Activated naive CD4-positive, alpha-beta T cell treated with anti-CD3 and anti-CD28 coated beads, Interleukin-2, amount 10 ng/mL, durations not matched to agents 7 days and 5 days (primary cell): ENCODE measurements at regions not wholly inside any gene's neighbourhood (a gene's known extent, or its start where the extent isn't known, plus 50 kb on each side); places are given as distances from the start of the nearest gene placed in this dataset.

Source experiments
- CTCF ChIA-PET: fragments of 350-600 bp; sonication (Branson Sonifier 250); formaldehyde crosslinking; loops from one replicate; lab custom pipeline; 2021; ENCODE audit warnings: antibody characterized with exemption; lab: Charles Lee
- DNase-seq: peaks from one replicate; pipeline ENCODE4 v3.0.0-alpha.2; 2020
- H3K27ac Mint-ChIP-seq: one replicate; pipeline ENCODE4 v1.8.0; 2021; ENCODE audit warnings: mild to moderate bottlenecking, moderate library complexity, mixed read lengths
- H3K27me3 Mint-ChIP-seq: one replicate; pipeline ENCODE4 v1.8.0; 2021; ENCODE audit warnings: mild to moderate bottlenecking, mixed read lengths
- H3K36me3 Mint-ChIP-seq: one replicate; pipeline ENCODE4 v1.8.0; 2021; ENCODE audit warnings: mixed read lengths
- H3K4me1 Mint-ChIP-seq: one replicate; pipeline ENCODE4 v1.8.0; 2021; ENCODE audit warnings: mixed read lengths
- H3K4me3 Mint-ChIP-seq: one replicate; pipeline ENCODE4 v1.8.0; 2021; ENCODE audit warnings: mild to moderate bottlenecking, moderate library complexity, mixed read lengths
- H3K9me3 Mint-ChIP-seq: one replicate; pipeline ENCODE4 v1.8.0; 2021; ENCODE audit warnings: mixed read lengths

- H3K4me3 Mint-ChIP-seq = no peak overlapping the region
- peaks cover 41% of the 10 kb centered on the region for H3K27me3 Mint-ChIP-seq
- H3K9me3 Mint-ChIP-seq = no peaks in the 10 kb centered on the region
- H3K4me1 Mint-ChIP-seq = peaks cover 3% of the 10 kb centered on the region
- no peaks in the 10 kb centered on the region for H3K36me3 Mint-ChIP-seq
- no peak overlapping the region for H3K27ac Mint-ChIP-seq
- no peak for DNase-seq
- CTCF ChIA-PET = no interaction called here
Measured at GRCh38 chr20:51118985-51119527, 96.1 kb upstream of the KCNG1 start.

- Mint-ChIP-seq H3K9me3 (no peaks in the 10 kb centered on the region), H3K36me3 (no peaks in the 10 kb centered on the region), H3K4me3 (no peak overlapping the region), H3K27me3 (peaks cover 35% of the 10 kb centered on the region), H3K27ac (no peak overlapping the region), H3K4me1 (peaks cover 2% of the 10 kb centered on the region)
- DNase-seq = no peak
- CTCF ChIA-PET = no interaction called here
Measured at GRCh38 chr20:51118216-51118615, 95.3 kb upstream of the KCNG1 start.

- Mint-ChIP-seq H3K27ac (no peak overlapping the region), H3K27me3 (peaks cover 26% of the 10 kb centered on the region), H3K9me3 (no peaks in the 10 kb centered on the region), H3K4me1 (no peaks in the 10 kb centered on the region), H3K4me3 (no peak overlapping the region), H3K36me3 (no peaks in the 10 kb centered on the region)
- no peak for DNase-seq
- CTCF ChIA-PET = no interaction called here
Measured at GRCh38 chr20:51116765-51117686, 94.1 kb upstream of the KCNG1 start.

- no peaks in the 10 kb centered on the region for H3K36me3 Mint-ChIP-seq
- CTCF ChIA-PET = no interaction called here
- DNase-seq = no peak
- no peaks in the 10 kb centered on the region for H3K9me3 Mint-ChIP-seq
- no peak overlapping the region for H3K4me3 Mint-ChIP-seq
- peaks cover 12% of the 10 kb centered on the region for H3K27me3 Mint-ChIP-seq
- no peaks in the 10 kb centered on the region for H3K4me1 Mint-ChIP-seq
- H3K27ac Mint-ChIP-seq = no peak overlapping the region
Measured at GRCh38 chr20:51111290-51111689, 88.4 kb upstream of the KCNG1 start.

- Mint-ChIP-seq H3K4me1 (no peaks in the 10 kb centered on the region), H3K27me3 (peaks cover 12% of the 10 kb centered on the region), H3K4me3 (no peak overlapping the region), H3K36me3 (no peaks in the 10 kb centered on the region), H3K9me3 (no peaks in the 10 kb centered on the region), H3K27ac (no peak overlapping the region)
- no peak for DNase-seq
- CTCF ChIA-PET = no interaction called here
Measured at GRCh38 chr20:51108638-51109363, 85.9 kb upstream of the KCNG1 start.

GRCh38 chr20:51106011-51106410 lies 83.1 kb upstream of the KCNG1 start:
- Mint-ChIP-seq H3K36me3 (no peaks in the 10 kb centered on the region), H3K27ac (no peak overlapping the region), H3K4me3 (no peak overlapping the region), H3K27me3 (peaks cover 26% of the 10 kb centered on the region), H3K9me3 (no peaks in the 10 kb centered on the region), H3K4me1 (no peaks in the 10 kb centered on the region)
- CTCF ChIA-PET = no interaction called here
- no peak for DNase-seq

GRCh38 chr20:51104960-51105920 lies 82.3 kb upstream of the KCNG1 start:
- H3K27ac Mint-ChIP-seq = no peak overlapping the region
- no peaks in the 10 kb centered on the region for H3K9me3 Mint-ChIP-seq
- H3K4me1 Mint-ChIP-seq = no peaks in the 10 kb centered on the region
- H3K36me3 Mint-ChIP-seq = no peaks in the 10 kb centered on the region
- CTCF ChIA-PET = no interaction called here
- H3K4me3 Mint-ChIP-seq = no peak overlapping the region
- DNase-seq = no peak
- peaks cover 28% of the 10 kb centered on the region for H3K27me3 Mint-ChIP-seq

GRCh38 chr20:51100617-51101016 lies 77.7 kb upstream of the KCNG1 start:
- Mint-ChIP-seq H3K4me3 (no peak overlapping the region), H3K9me3 (no peaks in the 10 kb centered on the region), H3K4me1 (no peaks in the 10 kb centered on the region), H3K27ac (no peak overlapping the region), H3K27me3 (peaks cover 43% of the 10 kb centered on the region), H3K36me3 (no peaks in the 10 kb centered on the region)
- CTCF ChIA-PET = interaction anchor here (1.1 kb wide), 1 partner anchor 307 kb away, joined by 3 read pairs; no protein-coding TSS in a partner anchor
- DNase-seq = no peak

GRCh38 chr20:51098284-51098810 lies 75.4 kb upstream of the KCNG1 start:
- H3K4me1 Mint-ChIP-seq = no peaks in the 10 kb centered on the region

GRCh38 chr20:51097351-51098120 lies 74.6 kb upstream of the KCNG1 start:
- CTCF ChIA-PET = no interaction called here
- H3K4me3 Mint-ChIP-seq = no peak overlapping the region
- H3K27ac Mint-ChIP-seq = no peak overlapping the region
- no peaks in the 10 kb centered on the region for H3K4me1 Mint-ChIP-seq
- no peaks in the 10 kb centered on the region for H3K9me3 Mint-ChIP-seq
- H3K27me3 Mint-ChIP-seq = peaks cover 63% of the 10 kb centered on the region
- H3K36me3 Mint-ChIP-seq = no peaks in the 10 kb centered on the region
- no peak for DNase-seq

More at GRCh38 chr20:51098284-51098810, 75.4 kb upstream of the KCNG1 start:
- Mint-ChIP-seq H3K36me3 (no peaks in the 10 kb centered on the region), H3K27ac (no peak overlapping the region), H3K27me3 (peaks cover 61% of the 10 kb centered on the region), H3K4me3 (no peak overlapping the region), H3K9me3 (no peaks in the 10 kb centered on the region)
- DNase-seq = no peak
- CTCF ChIA-PET = interaction anchor here (1.1 kb wide), 1 partner anchor 83 kb away, joined by 3 read pairs; no protein-coding TSS in a partner anchor

GRCh38 chr20:51096582-51097267 lies 73.8 kb upstream of the KCNG1 start:
- peaks cover 2% of the 10 kb centered on the region for H3K4me1 Mint-ChIP-seq
- no peak overlapping the region for H3K27ac Mint-ChIP-seq
- H3K27me3 Mint-ChIP-seq = peaks cover 66% of the 10 kb centered on the region
- DNase-seq = no peak
- no peak overlapping the region for H3K4me3 Mint-ChIP-seq
- CTCF ChIA-PET = no interaction called here
- no peaks in the 10 kb centered on the region for H3K36me3 Mint-ChIP-seq
- H3K9me3 Mint-ChIP-seq = no peaks in the 10 kb centered on the region

- Mint-ChIP-seq H3K9me3 (no peaks in the 10 kb centered on the region), H3K27me3 (peaks cover 70% of the 10 kb centered on the region), H3K36me3 (no peaks in the 10 kb centered on the region), H3K27ac (no peak overlapping the region), H3K4me3 (no peak overlapping the region), H3K4me1 (peaks cover 2% of the 10 kb centered on the region)
- no peak for DNase-seq
- CTCF ChIA-PET = no interaction called here
Measured at GRCh38 chr20:51095633-51096521, 73.0 kb upstream of the KCNG1 start.
